ENCODE measurements at regions not wholly inside any gene's neighbourhood (a gene's known extent, or its start where the extent isn't known, plus 50 kb on each side); places are given as distances from the start of the nearest gene placed in this dataset.
"Not testable (repeated sequence)": the region's sequence is repeated elsewhere in the genome, so short reads cannot be mapped to it uniquely, and the experiment has no call there.

- Mint-ChIP-seq H3K4me3 (no peak overlapping the region), H3K27me3 (peaks cover 8 to 39% of the 10 kb centered on the region in 2 donors), H3K9me3 (no peaks in the 10 kb centered on the region), H3K36me3 (no peaks in the 10 kb centered on the region), H3K4me1 (no peaks in the 10 kb centered on the region), H3K27ac (no peak overlapping the region)
- ChIA-PET POLR2A (no interaction called here), CTCF (no interaction called here)
- Histone ChIP-seq H3K27me3 (replicated peaks in 1 of 2; ENCODE audit: control insufficient read depth in 2 of 2, extremely low read depth in 1 of 2, insufficient read depth in 2 of 2, low read length in 1 of 2) (peaks cover 2 to 3% of the 10 kb centered on the region in 2 experiments), H3K9me3 (no peaks in the 10 kb centered on the region), H3K27ac (ENCODE audit: low read length) (no peak overlapping the region), H3K4me3 (ENCODE audit: control insufficient read depth in 1 of 2, extremely low read depth in 1 of 2, low read length in 1 of 2) (no peak overlapping the region), H3K36me3 (ENCODE audit: control insufficient read depth in 2 of 2, extremely low read depth in 1 of 2, insufficient read depth in 1 of 2, low read length in 1 of 2) (no peaks in the 10 kb centered on the region), H3K4me1 (ENCODE audit: control insufficient read depth in 1 of 2, extremely low read depth in 1 of 2, insufficient read depth in 2 of 2, low read length in 2 of 2) (no peaks in the 10 kb centered on the region)
- ATAC-seq (replicated peaks in 1 of 4): no peak
- DNase-seq: no peak
Observed at GRCh38 chr6:72466971-72467566, 154.8 kb upstream of the KCNQ5 start.

- H3K27ac Mint-ChIP-seq; H3K4me1 Mint-ChIP-seq; H3K36me3 ChIP-seq (ENCODE audit: control insufficient read depth in 2 of 2, extremely low read depth in 1 of 2, insufficient read depth in 1 of 2, low read length in 1 of 2); POLR2A ChIA-PET; CTCF ChIA-PET; ATAC-seq (replicated peaks in 1 of 4); H3K4me3 ChIP-seq (ENCODE audit: control insufficient read depth in 1 of 2, extremely low read depth in 1 of 2, low read length in 1 of 2); H3K4me3 Mint-ChIP-seq; H3K27ac ChIP-seq (ENCODE audit: low read length); H3K27me3 ChIP-seq (replicated peaks in 1 of 2; ENCODE audit: control insufficient read depth in 2 of 2, extremely low read depth in 1 of 2, insufficient read depth in 2 of 2, low read length in 1 of 2); H3K36me3 Mint-ChIP-seq; DNase-seq; H3K9me3 Mint-ChIP-seq; H3K9me3 ChIP-seq; H3K4me1 ChIP-seq (ENCODE audit: control insufficient read depth in 1 of 2, extremely low read depth in 1 of 2, insufficient read depth in 2 of 2, low read length in 2 of 2): not testable (repeated sequence)
- H3K27me3 Mint-ChIP-seq: peaks cover 3 to 25% of the 10 kb centered on the region in 2 donors
- 91% methylated on average over 9 of the region's 21 CpGs for WGBS (ENCODE audit: insufficient coverage)
Observed at GRCh38 chr6:72469406-72469983, 152.4 kb upstream of the KCNQ5 start.

- Mint-ChIP-seq H3K36me3 (no peaks in the 10 kb centered on the region), H3K4me1 (no peaks in the 10 kb centered on the region), H3K4me3 (no peak overlapping the region), H3K9me3 (no peaks in the 10 kb centered on the region), H3K27me3 (peaks cover 2 to 8% of the 10 kb centered on the region in 2 donors), H3K27ac (no peak overlapping the region)
- Histone ChIP-seq H3K4me3 (ENCODE audit: control insufficient read depth in 1 of 2, extremely low read depth in 1 of 2, low read length in 1 of 2) (no peak overlapping the region), H3K27me3 (replicated peaks in 1 of 2; ENCODE audit: control insufficient read depth in 2 of 2, extremely low read depth in 1 of 2, insufficient read depth in 2 of 2, low read length in 1 of 2) (no peaks in the 10 kb centered on the region), H3K4me1 (ENCODE audit: control insufficient read depth in 1 of 2, extremely low read depth in 1 of 2, insufficient read depth in 2 of 2, low read length in 2 of 2) (no peaks in the 10 kb centered on the region), H3K9me3 (no peaks in the 10 kb centered on the region), H3K27ac (ENCODE audit: low read length) (no peak overlapping the region), H3K36me3 (ENCODE audit: control insufficient read depth in 2 of 2, extremely low read depth in 1 of 2, insufficient read depth in 1 of 2, low read length in 1 of 2) (no peaks in the 10 kb centered on the region)
- ChIA-PET CTCF (no interaction called here), POLR2A (no interaction called here)
- no peak for ATAC-seq (replicated peaks in 1 of 4)
- DNase-seq: no peak
- 90% methylated on average over 4 of the region's 5 CpGs for WGBS (ENCODE audit: insufficient coverage)
Observed at GRCh38 chr6:72476051-72476450, 145.8 kb upstream of the KCNQ5 start.

- ChIA-PET POLR2A (no interaction called here), CTCF (no interaction called here)
- no peaks in the 10 kb centered on the region for H3K27me3 ChIP-seq (replicated peaks in 1 of 2; ENCODE audit: control insufficient read depth in 2 of 2, extremely low read depth in 1 of 2, insufficient read depth in 2 of 2, low read length in 1 of 2)
- no peaks in the 10 kb centered on the region for H3K4me1 ChIP-seq (ENCODE audit: control insufficient read depth in 1 of 2, extremely low read depth in 1 of 2, insufficient read depth in 2 of 2, low read length in 2 of 2)
- Mint-ChIP-seq H3K4me3 (no peak overlapping the region), H3K36me3 (no peaks in the 10 kb centered on the region), H3K27ac (no peak overlapping the region), H3K4me1 (no peaks in the 10 kb centered on the region), H3K9me3 (no peaks in the 10 kb centered on the region), H3K27me3 (peaks cover 2 to 3% of the 10 kb centered on the region in 2 donors)
- no peak for ATAC-seq (replicated peaks in 1 of 4)
- H3K9me3 ChIP-seq: no peaks in the 10 kb centered on the region
- H3K4me3 ChIP-seq (ENCODE audit: control insufficient read depth in 1 of 2, extremely low read depth in 1 of 2, low read length in 1 of 2): no peak overlapping the region
- DNase-seq: no peak
- H3K36me3 ChIP-seq (ENCODE audit: control insufficient read depth in 2 of 2, extremely low read depth in 1 of 2, insufficient read depth in 1 of 2, low read length in 1 of 2): no peaks in the 10 kb centered on the region
- 80% methylated on average over 4 of the region's 6 CpGs for WGBS (ENCODE audit: insufficient coverage)
- no peak overlapping the region for H3K27ac ChIP-seq (ENCODE audit: low read length)
Observed at GRCh38 chr6:72476646-72477045, 145.2 kb upstream of the KCNQ5 start.

GRCh38 chr6:72495441-72495840 lies 126.4 kb upstream of the KCNQ5 start:
- no peaks in the 10 kb centered on the region for H3K9me3 Mint-ChIP-seq

GRCh38 chr6:72497186-72497585 lies 124.7 kb upstream of the KCNQ5 start:
- no peak overlapping the region for H3K4me3 ChIP-seq (ENCODE audit: control insufficient read depth in 1 of 2, extremely low read depth in 1 of 2, low read length in 1 of 2)
- Mint-ChIP-seq H3K36me3 (no peaks in the 10 kb centered on the region), H3K9me3 (no peaks in the 10 kb centered on the region), H3K27me3 (peaks cover 9 to 14% of the 10 kb centered on the region in 2 donors), H3K27ac (no peak overlapping the region), H3K4me1 (no peaks in the 10 kb centered on the region), H3K4me3 (no peak overlapping the region)
- H3K36me3 ChIP-seq (ENCODE audit: control insufficient read depth in 2 of 2, extremely low read depth in 1 of 2, insufficient read depth in 1 of 2, low read length in 1 of 2): no peaks in the 10 kb centered on the region
- H3K9me3 ChIP-seq: no peaks in the 10 kb centered on the region
- no peak for ATAC-seq (replicated peaks in 1 of 4)
- no peaks in the 10 kb centered on the region for H3K4me1 ChIP-seq (ENCODE audit: control insufficient read depth in 1 of 2, extremely low read depth in 1 of 2, insufficient read depth in 2 of 2, low read length in 2 of 2)
- no peak overlapping the region for H3K27ac ChIP-seq (ENCODE audit: low read length)
- POLR2A ChIA-PET: no interaction called here
- CTCF ChIA-PET: no interaction called here
- no peak for DNase-seq
- WGBS (ENCODE audit: insufficient coverage): 54% methylated on average over 3 of the region's 3 CpGs
- H3K27me3 ChIP-seq (replicated peaks in 1 of 2; ENCODE audit: control insufficient read depth in 2 of 2, extremely low read depth in 1 of 2, insufficient read depth in 2 of 2, low read length in 1 of 2): no peaks in the 10 kb centered on the region

More at GRCh38 chr6:72495441-72495840, 126.4 kb upstream of the KCNQ5 start:
- H3K4me1 ChIP-seq (ENCODE audit: control insufficient read depth in 1 of 2, extremely low read depth in 1 of 2, insufficient read depth in 2 of 2, low read length in 2 of 2): no peaks in the 10 kb centered on the region
- Mint-ChIP-seq H3K36me3 (no peaks in the 10 kb centered on the region), H3K27ac (no peak overlapping the region), H3K4me1 (no peaks in the 10 kb centered on the region), H3K27me3 (peaks cover 9 to 14% of the 10 kb centered on the region in 2 donors), H3K4me3 (no peak overlapping the region)
- no peaks in the 10 kb centered on the region for H3K36me3 ChIP-seq (ENCODE audit: control insufficient read depth in 2 of 2, extremely low read depth in 1 of 2, insufficient read depth in 1 of 2, low read length in 1 of 2)
- DNase-seq (no peak), ATAC-seq (replicated peaks in 1 of 4) (no peak)
- no CpG with 5 or more reads among the region's 2 CpGs for WGBS (ENCODE audit: insufficient coverage)
- no peak overlapping the region for H3K27ac ChIP-seq (ENCODE audit: low read length)
- POLR2A ChIA-PET: no interaction called here
- H3K4me3 ChIP-seq (ENCODE audit: control insufficient read depth in 1 of 2, extremely low read depth in 1 of 2, low read length in 1 of 2): no peak overlapping the region
- CTCF ChIA-PET: no interaction called here
- no peaks in the 10 kb centered on the region for H3K27me3 ChIP-seq (replicated peaks in 1 of 2; ENCODE audit: control insufficient read depth in 2 of 2, extremely low read depth in 1 of 2, insufficient read depth in 2 of 2, low read length in 1 of 2)
- no peaks in the 10 kb centered on the region for H3K9me3 ChIP-seq

GRCh38 chr6:72500669-72501068 lies 121.2 kb upstream of the KCNQ5 start:
- Histone ChIP-seq H3K27me3 (replicated peaks in 1 of 2; ENCODE audit: control insufficient read depth in 2 of 2, extremely low read depth in 1 of 2, insufficient read depth in 2 of 2, low read length in 1 of 2) (no peaks in the 10 kb centered on the region), H3K4me1 (ENCODE audit: control insufficient read depth in 1 of 2, extremely low read depth in 1 of 2, insufficient read depth in 2 of 2, low read length in 2 of 2) (no peaks in the 10 kb centered on the region), H3K27ac (ENCODE audit: low read length) (no peak overlapping the region), H3K9me3 (no peaks in the 10 kb centered on the region), H3K4me3 (ENCODE audit: control insufficient read depth in 1 of 2, extremely low read depth in 1 of 2, low read length in 1 of 2) (no peak overlapping the region), H3K36me3 (ENCODE audit: control insufficient read depth in 2 of 2, extremely low read depth in 1 of 2, insufficient read depth in 1 of 2, low read length in 1 of 2) (no peaks in the 10 kb centered on the region)
- POLR2A ChIA-PET: no interaction called here
- ATAC-seq (replicated peaks in 1 of 4) (no peak), DNase-seq (no peak)
- no peak overlapping the region for H3K27ac Mint-ChIP-seq
- no peaks in the 10 kb centered on the region for H3K4me1 Mint-ChIP-seq
- H3K9me3 Mint-ChIP-seq: no peaks in the 10 kb centered on the region
- H3K27me3 Mint-ChIP-seq: peaks cover 8 to 13% of the 10 kb centered on the region in 2 donors
- no peak overlapping the region for H3K4me3 Mint-ChIP-seq
- WGBS (ENCODE audit: insufficient coverage): no CpG with 5 or more reads among the region's 3 CpGs
- CTCF ChIA-PET: no interaction called here
- H3K36me3 Mint-ChIP-seq: no peaks in the 10 kb centered on the region
